SU-DHL-6 (cell line): ENCODE measurements at regions not wholly inside any gene's neighbourhood (a gene's known extent, or its start where the extent isn't known, plus 50 kb on each side); places are given as distances from the start of the nearest gene placed in this dataset.

Source experiments
- H2AFZ ChIP-seq: fragments of 200-600 bp; sonication (generic); 2 replicates; pipeline ENCODE4 v1.6.1; 2014; ENCODE audit warnings: low read depth, mild to moderate bottlenecking, moderate library complexity, mixed read lengths, antibody characterized with exemption, low read length; ENCODE audit not compliant: severe bottlenecking
- H3F3A ChIP-seq: fragments of 200-600 bp; shearing (Covaris generic); 2 replicates; pipeline ENCODE4 v1.6.0; 2016; ENCODE audit warnings: antibody characterized with exemption, mild to moderate bottlenecking; ENCODE audit not compliant: insufficient read depth
- H3K27ac ChIP-seq: fragments of 200-600 bp; sonication (generic); 2 replicates; pipeline ENCODE4 v1.5.1; 2016; ENCODE audit warnings: low read depth, mild to moderate bottlenecking, low read length, moderate library complexity, mixed read lengths
- H3K27me3 ChIP-seq: fragments of 200-600 bp; sonication (generic), shearing (Covaris generic); 2 replicates; pipeline ENCODE4 v1.6.0; 2014; ENCODE audit warnings: mild to moderate bottlenecking, low read length
- H3K36me3 ChIP-seq: fragments of 200-600 bp; sonication (generic); 2 replicates; pipeline ENCODE4 v1.6.1; 2014; ENCODE audit warnings: mild to moderate bottlenecking, low read length, mixed read lengths
- H3K4me2 ChIP-seq: fragments of 300-600, 200-600 bp; shearing (Covaris generic), sonication (generic); 2 replicates; pipeline ENCODE4 v1.6.0; 2014; ENCODE audit warnings: low read length, low read depth, mild to moderate bottlenecking; ENCODE audit not compliant: poor library complexity, severe bottlenecking
- H3K4me3 ChIP-seq: fragments of 200-600 bp; sonication (generic); 2 replicates; pipeline ENCODE4 v1.5.1; 2014; ENCODE audit warnings: antibody characterized with exemption, low read length, mild to moderate bottlenecking, mixed read lengths; ENCODE audit not compliant: insufficient read depth, poor library complexity, severe bottlenecking
- H3K79me2 ChIP-seq: fragments of 200-600 bp; sonication (generic); 2 replicates; pipeline ENCODE4 v1.6.1; 2014; ENCODE audit warnings: mild to moderate bottlenecking, low read length, moderate library complexity; ENCODE audit not compliant: insufficient read depth
- H3K9ac ChIP-seq: fragments of 200-600 bp; sonication (generic); 2 replicates; pipeline ENCODE4 v1.7.0; 2014; ENCODE audit warnings: mild to moderate bottlenecking, low read length
- H3K9me2 ChIP-seq: fragments of 200-600 bp; sonication (generic); replicated peaks from 2 replicates; pipeline ENCODE4 v1.6.1; 2014; ENCODE audit warnings: low read length; ENCODE audit not compliant: insufficient read depth
- H3K9me3 ChIP-seq: fragments of 200-600 bp; sonication (generic); 2 replicates; pipeline ENCODE4 v1.6.1; 2014; ENCODE audit warnings: low read length, mixed read lengths; ENCODE audit not compliant: insufficient read depth
- H4K20me1 ChIP-seq: fragments of 200-600 bp; sonication (generic); 2 replicates; pipeline ENCODE4 v1.6.1; 2014; ENCODE audit warnings: low read depth, mild to moderate bottlenecking, antibody characterized with exemption, low read length, moderate library complexity, mixed read lengths
- CTCF ChIP-seq: fragments of 200-600 bp; sonication (generic); IDR thresholded peaks from one replicate; pipeline ENCODE4 v1.5.1; 2017; ENCODE audit warnings: antibody characterized with exemption, mild to moderate bottlenecking, low read length, moderate library complexity; ENCODE audit not compliant: insufficient read depth, poor library complexity, severe bottlenecking
- EZH2phosphoT487 ChIP-seq: fragments of 200-600 bp; sonication (generic), shearing (Covaris generic); conservative IDR thresholded peaks from 2 replicates; pipeline ENCODE4 v1.6.1; 2018; ENCODE audit warnings: mild to moderate bottlenecking, antibody characterized with exemption, low read length, moderate library complexity, mixed read lengths

- H3F3A ChIP-seq = no peaks in the 10 kb centered on the region
- H3K79me2 ChIP-seq = no peaks in the 10 kb centered on the region
- H3K27me3 ChIP-seq = no peaks in the 10 kb centered on the region
- no peaks in the 10 kb centered on the region for H3K9me2 ChIP-seq
- H3K4me3 ChIP-seq = no peak overlapping the region
- no peak overlapping the region for H2AFZ ChIP-seq
- no peak overlapping the region for H3K27ac ChIP-seq
- H3K36me3 ChIP-seq = no peaks in the 10 kb centered on the region
- no peak for TF ChIP-seq EZH2phosphoT487
- no peak for TF ChIP-seq CTCF
- no peak overlapping the region for H3K4me2 ChIP-seq
- H3K9me3 ChIP-seq = no peaks in the 10 kb centered on the region
- no peaks in the 10 kb centered on the region for H4K20me1 ChIP-seq
- H3K9ac ChIP-seq = no peak overlapping the region
Measured at GRCh38 chr16:64008131-64008530, 1113.7 kb downstream of the CDH11 start.

- no peak overlapping the region for H3K4me2 ChIP-seq
- no peak for TF ChIP-seq CTCF
- TF ChIP-seq EZH2phosphoT487 = no peak
Measured at GRCh38 chr16:64004116-64004515, 1117.7 kb downstream of the CDH11 start.

GRCh38 chr16:63995025-63995424 lies 1126.8 kb downstream of the CDH11 start:
- no peak overlapping the region for H3K9ac ChIP-seq
- no peaks in the 10 kb centered on the region for H3K36me3 ChIP-seq
- H3K9me3 ChIP-seq = no peaks in the 10 kb centered on the region
- no peak overlapping the region for H3K27ac ChIP-seq
- no peak overlapping the region for H3K4me3 ChIP-seq
- no peaks in the 10 kb centered on the region for H3K27me3 ChIP-seq
- H3F3A ChIP-seq = no peaks in the 10 kb centered on the region
- TF ChIP-seq CTCF (no peak), EZH2phosphoT487 (no peak)
- no peaks in the 10 kb centered on the region for H3K9me2 ChIP-seq
- H3K79me2 ChIP-seq = no peaks in the 10 kb centered on the region
- H3K4me2 ChIP-seq = no peak overlapping the region
- no peak overlapping the region for H2AFZ ChIP-seq
- H4K20me1 ChIP-seq = no peaks in the 10 kb centered on the region

More at GRCh38 chr16:64004116-64004515, 1117.7 kb downstream of the CDH11 start:
- Histone ChIP-seq H3F3A (no peaks in the 10 kb centered on the region), H3K79me2 (no peaks in the 10 kb centered on the region), H4K20me1 (no peaks in the 10 kb centered on the region), H3K36me3 (no peaks in the 10 kb centered on the region), H3K4me3 (no peak overlapping the region), H3K9me2 (no peaks in the 10 kb centered on the region), H3K27ac (no peak overlapping the region), H3K27me3 (no peaks in the 10 kb centered on the region), H3K9ac (no peak overlapping the region), H3K9me3 (no peaks in the 10 kb centered on the region), H2AFZ (no peak overlapping the region)

GRCh38 chr16:63983401-63983800 lies 1138.5 kb downstream of the CDH11 start:
- Histone ChIP-seq H3K9me3 (no peaks in the 10 kb centered on the region), H3K9me2 (no peaks in the 10 kb centered on the region), H3K36me3 (no peaks in the 10 kb centered on the region), H3K27me3 (no peaks in the 10 kb centered on the region), H3K4me2 (no peak overlapping the region), H3K79me2 (no peaks in the 10 kb centered on the region), H3K27ac (no peak overlapping the region), H3F3A (no peaks in the 10 kb centered on the region), H4K20me1 (no peaks in the 10 kb centered on the region), H2AFZ (no peak overlapping the region), H3K4me3 (no peak overlapping the region), H3K9ac (no peak overlapping the region)
- no peak for TF ChIP-seq CTCF
- no peak for TF ChIP-seq EZH2phosphoT487
